SK-N-SH treated with all-trans-retinoic acid at 6 μM for 48 hours (cell line): ENCODE measurements at regions not wholly inside any gene's neighbourhood (a gene's known extent, or its start where the extent isn't known, plus 50 kb on each side); places are given as distances from the start of the nearest gene placed in this dataset.
"Not testable (repeated sequence)": the region's sequence is repeated elsewhere in the genome, so short reads cannot be mapped to it uniquely, and the experiment has no call there.

Experiments used
- ATAC-seq: fragments of 200-7000 bp; cut with Tn5 transposase; 3 replicates; pipeline ENCODE4 v1.9.1; 2020; ENCODE audit warnings: mild to moderate bottlenecking, moderate library complexity
- BACH2 ChIP-seq: fragments of 250-450 bp; sonication (Bioruptor Pico); IDR thresholded peaks from 2 replicates; pipeline ENCODE4 v1.9.0; 2021; ENCODE audit warnings: mild to moderate bottlenecking, borderline replicate concordance
- CSDC2 ChIP-seq: fragments of 250-450 bp; sonication (Bioruptor Pico); IDR thresholded peaks from 2 replicates; pipeline ENCODE4 v1.5.0; 2020; ENCODE audit warnings: mild to moderate bottlenecking, moderate library complexity
- GLIS3 ChIP-seq: fragments of 250-450 bp; sonication (Bioruptor Pico); IDR thresholded peaks from 2 replicates; pipeline ENCODE4 v1.5.0; 2020; ENCODE audit warnings: mild to moderate bottlenecking, moderate library complexity
- ISL1 ChIP-seq: fragments of 250-450 bp; sonication (Bioruptor Pico); IDR thresholded peaks from 2 replicates; pipeline ENCODE4 v2.1.2; 2022; ENCODE audit warnings: mild to moderate bottlenecking, moderate library complexity
- PPARA ChIP-seq: fragments of 250-450 bp; sonication (Bioruptor Pico); IDR thresholded peaks from 2 replicates; pipeline ENCODE4 v1.5.0; 2020; ENCODE audit warnings: mild to moderate bottlenecking, borderline replicate concordance
- RARB ChIP-seq: fragments of 250-450 bp; sonication (Bioruptor Pico); IDR thresholded peaks from 2 replicates; pipeline ENCODE4 v1.8.0; 2021; ENCODE audit warnings: mild to moderate bottlenecking, moderate library complexity
- TOX ChIP-seq: fragments of 250-450 bp; sonication (Bioruptor Pico); IDR thresholded peaks from 2 replicates; pipeline ENCODE4 v1.8.0; 2021; ENCODE audit warnings: mild to moderate bottlenecking, moderate library complexity, borderline replicate concordance
- ZC3H10 ChIP-seq: fragments of 250-450 bp; sonication (Bioruptor Pico); IDR thresholded peaks from 2 replicates; pipeline ENCODE4 v1.5.1; 2021; ENCODE audit warnings: mild to moderate bottlenecking, moderate library complexity
- ZFP3 ChIP-seq: fragments of 250-450 bp; sonication (Bioruptor Pico); IDR thresholded peaks from 2 replicates; pipeline ENCODE4 v1.5.0; 2020; ENCODE audit warnings: mild to moderate bottlenecking, moderate library complexity
- ZFP30 ChIP-seq: fragments of 450-650 bp; formaldehyde crosslinking; IDR thresholded peaks from 2 replicates; pipeline ENCODE4 v1.5.0; 2022; ENCODE audit warnings: mild to moderate bottlenecking, moderate library complexity
- ZNF565 ChIP-seq: fragments of 450-650 bp; formaldehyde crosslinking; conservative IDR thresholded peaks from 2 replicates; pipeline ENCODE4 v1.5.0; 2020; ENCODE audit warnings: low read depth, mild to moderate bottlenecking, moderate library complexity
- ZNF70 ChIP-seq: fragments of 450-650 bp; formaldehyde crosslinking; IDR thresholded peaks from 2 replicates; pipeline ENCODE4 v1.5.0; 2020; ENCODE audit warnings: mild to moderate bottlenecking, moderate library complexity
- ZNF8 ChIP-seq: fragments of 450-650 bp; formaldehyde crosslinking; IDR thresholded peaks from 2 replicates; pipeline ENCODE4 v1.5.0; 2020; ENCODE audit warnings: mild to moderate bottlenecking, moderate library complexity
- TF ChIP-seq, protein P1 (sequence below): fragments of 250-450 bp; sonication (Bioruptor Pico); IDR thresholded peaks from 2 replicates; pipeline ENCODE4 v1.5.1; 2021; ENCODE audit warnings: mild to moderate bottlenecking, moderate library complexity
- TF ChIP-seq, protein P2 (sequence below): fragments of 250-450 bp; sonication (Bioruptor Pico); IDR thresholded peaks from 2 replicates; pipeline ENCODE4 v1.8.0; 2021; ENCODE audit warnings: low read depth, mild to moderate bottlenecking, moderate library complexity, borderline replicate concordance
- TF ChIP-seq, protein P3 (sequence below): fragments of 250-450 bp; sonication (Bioruptor Pico); IDR thresholded peaks from 2 replicates; pipeline ENCODE4 v1.8.0; 2020; ENCODE audit warnings: mild to moderate bottlenecking, moderate library complexity, borderline replicate concordance
- TF ChIP-seq, protein P4 (sequence below): fragments of 250-450 bp; sonication (Bioruptor Pico); IDR thresholded peaks from 2 replicates; pipeline ENCODE4 v1.5.1; 2020; ENCODE audit warnings: low read depth, mild to moderate bottlenecking, moderate library complexity

DNA sequence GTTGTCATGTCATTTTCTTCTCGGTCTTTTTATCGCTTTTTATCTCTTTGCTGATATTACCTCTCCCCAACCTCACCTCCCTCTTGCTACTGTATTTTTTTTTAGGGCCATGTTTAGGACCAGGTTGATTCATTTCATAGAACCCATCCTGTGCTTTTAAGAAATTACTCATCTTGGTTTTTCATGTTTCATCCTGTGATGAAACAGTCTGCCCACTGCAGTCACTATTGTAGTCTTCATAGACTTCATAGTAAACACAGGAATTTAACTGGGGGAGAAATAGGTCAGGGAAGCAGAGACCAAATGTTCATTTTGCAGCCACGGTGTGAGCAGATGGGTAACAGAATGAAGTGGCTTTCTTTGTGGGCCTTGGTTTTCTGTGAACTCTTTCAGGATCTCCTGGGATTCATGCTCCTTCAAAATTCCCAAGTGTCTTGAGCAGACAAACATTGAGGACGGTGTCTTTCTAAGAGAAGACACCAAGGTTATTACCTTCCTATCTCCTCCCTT, 161.8 kb downstream of the NAA11 start:
- TF ChIP-seq, protein P1, sequence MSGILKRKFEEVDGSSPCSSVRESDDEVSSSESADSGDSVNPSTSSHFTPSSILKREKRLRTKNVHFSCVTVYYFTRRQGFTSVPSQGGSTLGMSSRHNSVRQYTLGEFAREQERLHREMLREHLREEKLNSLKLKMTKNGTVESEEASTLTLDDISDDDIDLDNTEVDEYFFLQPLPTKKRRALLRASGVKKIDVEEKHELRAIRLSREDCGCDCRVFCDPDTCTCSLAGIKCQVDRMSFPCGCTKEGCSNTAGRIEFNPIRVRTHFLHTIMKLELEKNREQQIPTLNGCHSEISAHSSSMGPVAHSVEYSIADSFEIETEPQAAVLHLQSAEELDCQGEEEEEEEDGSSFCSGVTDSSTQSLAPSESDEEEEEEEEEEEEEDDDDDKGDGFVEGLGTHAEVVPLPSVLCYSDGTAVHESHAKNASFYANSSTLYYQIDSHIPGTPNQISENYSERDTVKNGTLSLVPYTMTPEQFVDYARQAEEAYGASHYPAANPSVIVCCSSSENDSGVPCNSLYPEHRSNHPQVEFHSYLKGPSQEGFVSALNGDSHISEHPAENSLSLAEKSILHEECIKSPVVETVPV (CRISPR knock-in tag), result no peak
- TF ChIP-seq PPARA (CRISPR knock-in tag) (no peak), ZNF8 (CRISPR knock-in tag) (no peak), ZFP3 (no peak), CSDC2 (CRISPR knock-in tag) (no peak), ZNF565 (CRISPR knock-in tag) (no peak), GLIS3 (CRISPR knock-in tag) (no peak), ZFP30 (no peak), TOX (CRISPR knock-in tag) (no peak), RARB (CRISPR knock-in tag) (no peak), ISL1 (CRISPR knock-in tag) (no peak)
- TF ChIP-seq, protein P2, sequence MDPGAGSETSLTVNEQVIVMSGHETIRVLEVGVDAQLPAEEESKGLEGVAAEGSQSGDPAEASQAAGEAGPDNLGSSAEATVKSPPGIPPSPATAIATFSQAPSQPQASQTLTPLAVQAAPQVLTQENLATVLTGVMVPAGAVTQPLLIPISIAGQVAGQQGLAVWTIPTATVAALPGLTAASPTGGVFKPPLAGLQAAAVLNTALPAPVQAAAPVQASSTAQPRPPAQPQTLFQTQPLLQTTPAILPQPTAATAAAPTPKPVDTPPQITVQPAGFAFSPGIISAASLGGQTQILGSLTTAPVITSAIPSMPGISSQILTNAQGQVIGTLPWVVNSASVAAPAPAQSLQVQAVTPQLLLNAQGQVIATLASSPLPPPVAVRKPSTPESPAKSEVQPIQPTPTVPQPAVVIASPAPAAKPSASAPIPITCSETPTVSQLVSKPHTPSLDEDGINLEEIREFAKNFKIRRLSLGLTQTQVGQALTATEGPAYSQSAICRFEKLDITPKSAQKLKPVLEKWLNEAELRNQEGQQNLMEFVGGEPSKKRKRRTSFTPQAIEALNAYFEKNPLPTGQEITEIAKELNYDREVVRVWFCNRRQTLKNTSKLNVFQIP (CRISPR knock-in tag), result no peak
- TF ChIP-seq, protein P3, sequence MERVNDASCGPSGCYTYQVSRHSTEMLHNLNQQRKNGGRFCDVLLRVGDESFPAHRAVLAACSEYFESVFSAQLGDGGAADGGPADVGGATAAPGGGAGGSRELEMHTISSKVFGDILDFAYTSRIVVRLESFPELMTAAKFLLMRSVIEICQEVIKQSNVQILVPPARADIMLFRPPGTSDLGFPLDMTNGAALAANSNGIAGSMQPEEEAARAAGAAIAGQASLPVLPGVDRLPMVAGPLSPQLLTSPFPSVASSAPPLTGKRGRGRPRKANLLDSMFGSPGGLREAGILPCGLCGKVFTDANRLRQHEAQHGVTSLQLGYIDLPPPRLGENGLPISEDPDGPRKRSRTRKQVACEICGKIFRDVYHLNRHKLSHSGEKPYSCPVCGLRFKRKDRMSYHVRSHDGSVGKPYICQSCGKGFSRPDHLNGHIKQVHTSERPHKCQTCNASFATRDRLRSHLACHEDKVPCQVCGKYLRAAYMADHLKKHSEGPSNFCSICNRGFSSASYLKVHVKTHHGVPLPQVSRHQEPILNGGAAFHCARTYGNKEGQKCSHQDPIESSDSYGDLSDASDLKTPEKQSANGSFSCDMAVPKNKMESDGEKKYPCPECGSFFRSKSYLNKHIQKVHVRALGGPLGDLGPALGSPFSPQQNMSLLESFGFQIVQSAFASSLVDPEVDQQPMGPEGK, result no peak
- no peak for ATAC-seq

DNA sequence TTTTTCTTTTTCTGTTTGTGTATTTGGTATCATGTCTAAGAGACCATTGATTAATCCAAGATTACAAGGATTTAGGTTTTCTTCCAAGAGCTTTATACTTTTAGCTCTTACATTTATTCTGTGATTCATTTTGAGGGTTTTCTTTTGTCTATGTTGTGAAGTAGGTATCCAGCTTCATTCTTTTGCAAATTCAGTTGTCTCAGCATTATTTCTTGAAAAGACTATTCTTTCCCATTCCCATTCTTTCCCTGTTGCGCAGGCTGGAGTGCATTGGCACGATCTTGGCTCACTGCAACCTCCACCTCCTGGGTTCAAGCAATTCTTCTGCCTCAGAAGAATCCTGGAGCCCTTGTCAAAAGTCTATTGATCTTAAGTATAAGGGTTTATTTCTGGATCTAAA, 164.9 kb downstream of the NAA11 start:
- ATAC-seq, result no peak
- TF ChIP-seq ZNF565 (CRISPR knock-in tag), result no peak
- TF ChIP-seq, protein P4, sequence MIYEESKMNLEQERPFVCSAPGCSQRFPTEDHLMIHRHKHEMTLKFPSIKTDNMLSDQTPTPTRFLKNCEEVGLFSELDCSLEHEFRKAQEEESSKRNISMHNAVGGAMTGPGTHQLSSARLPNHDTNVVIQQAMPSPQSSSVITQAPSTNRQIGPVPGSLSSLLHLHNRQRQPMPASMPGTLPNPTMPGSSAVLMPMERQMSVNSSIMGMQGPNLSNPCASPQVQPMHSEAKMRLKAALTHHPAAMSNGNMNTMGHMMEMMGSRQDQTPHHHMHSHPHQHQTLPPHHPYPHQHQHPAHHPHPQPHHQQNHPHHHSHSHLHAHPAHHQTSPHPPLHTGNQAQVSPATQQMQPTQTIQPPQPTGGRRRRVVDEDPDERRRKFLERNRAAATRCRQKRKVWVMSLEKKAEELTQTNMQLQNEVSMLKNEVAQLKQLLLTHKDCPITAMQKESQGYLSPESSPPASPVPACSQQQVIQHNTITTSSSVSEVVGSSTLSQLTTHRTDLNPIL (CRISPR knock-in tag), result no peak

DNA sequence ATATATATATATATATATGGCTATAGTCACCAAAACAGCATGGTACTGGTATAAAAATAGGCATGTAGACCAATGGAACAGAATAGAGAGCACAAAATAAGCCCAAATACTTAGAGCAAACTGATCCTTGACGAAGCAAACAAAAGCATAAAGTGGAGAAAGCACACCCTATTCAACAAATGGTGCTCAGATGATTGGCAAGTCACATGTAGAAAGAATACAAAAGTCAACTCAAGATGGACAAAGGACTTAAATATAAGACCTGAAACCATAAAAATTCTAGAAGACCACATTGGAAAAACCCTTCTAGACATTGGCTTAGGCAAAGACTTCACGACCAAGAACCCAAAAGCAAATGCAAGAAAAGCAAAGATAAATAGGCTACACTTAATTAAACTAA, 167.2 kb downstream of the NAA11 start:
- ATAC-seq, result not testable (repeated sequence)

DNA sequence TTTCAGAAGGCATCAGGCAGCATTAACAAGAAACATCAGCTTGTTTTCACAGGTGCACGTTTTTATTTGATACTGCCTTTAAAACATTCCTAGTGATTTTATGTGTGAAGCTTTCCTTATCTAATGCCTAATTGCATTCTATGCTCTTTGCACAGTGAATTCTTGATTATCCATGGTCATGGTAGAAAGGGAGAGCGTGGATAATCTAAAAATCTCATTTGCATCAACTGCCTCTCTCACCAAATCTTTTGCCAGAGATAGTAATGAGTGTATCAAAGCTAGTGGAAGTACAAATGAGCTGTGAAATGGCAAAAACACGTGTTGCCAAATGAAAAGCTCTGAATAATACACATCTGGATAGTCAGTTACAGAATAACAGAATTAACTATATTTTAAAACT, 170.5 kb downstream of the NAA11 start:
- TF ChIP-seq, protein P1 (CRISPR knock-in tag), result no peak
- no peak for TF ChIP-seq TOX (CRISPR knock-in tag)
- no peak for TF ChIP-seq ZNF70 (CRISPR knock-in tag)
- no peak for TF ChIP-seq BACH2 (CRISPR knock-in tag)
- TF ChIP-seq, protein P2 (CRISPR knock-in tag), result no peak
- TF ChIP-seq, protein P4 (CRISPR knock-in tag), result no peak
- TF ChIP-seq ZC3H10, result no peak
- TF ChIP-seq RARB (CRISPR knock-in tag), result no peak
- ATAC-seq, result no peak
